Kidney epithelial cell (primary cell): ENCODE measurements at regions not wholly inside any gene's neighbourhood (a gene's known extent, or its start where the extent isn't known, plus 50 kb on each side); places are given as distances from the start of the nearest gene placed in this dataset.

ENCODE experiments used
- DNase-seq: peaks from one replicate; pipeline ENCODE4 v3.0.0-alpha.2; 2010; ENCODE audit warnings: low read depth
- H3K27me3 ChIP-seq: 2 replicates; pipeline ENCODE4 v1.6.0; 2011; ENCODE audit warnings: low read length; ENCODE audit not compliant: control insufficient read depth, insufficient read depth
- H3K36me3 ChIP-seq: 2 replicates; pipeline ENCODE4 v1.5.1; 2011; ENCODE audit warnings: low read length; ENCODE audit not compliant: control insufficient read depth, insufficient read depth
- H3K4me3 ChIP-seq: 2 replicates; pipeline ENCODE4 v1.5.1; 2011; ENCODE audit warnings: low read depth, mild to moderate bottlenecking, control low read depth, low read length
- CTCF ChIP-seq: IDR thresholded peaks from 2 replicates; pipeline ENCODE4 v1.5.1; 2011; ENCODE audit warnings: mild to moderate bottlenecking, moderate library complexity, low read length, control low read depth, inconsistent platforms; ENCODE audit not compliant: insufficient read depth, poor library complexity, severe bottlenecking

GRCh38 chr2:225140723-225141122, 98.5 kb upstream of the DOCK10 start:
- Histone ChIP-seq H3K27me3 (no peaks in the 10 kb centered on the region), H3K36me3 (no peaks in the 10 kb centered on the region), H3K4me3 (no peak overlapping the region)
- DNase-seq, result no peak
- no peak for TF ChIP-seq CTCF

GRCh38 chr2:225137971-225138370, 95.7 kb upstream of the DOCK10 start:
- no peak overlapping the region for H3K4me3 ChIP-seq
- no peak for TF ChIP-seq CTCF
- DNase-seq, result no peak
- H3K36me3 ChIP-seq, result no peaks in the 10 kb centered on the region
- no peaks in the 10 kb centered on the region for H3K27me3 ChIP-seq

- no peaks in the 10 kb centered on the region for H3K36me3 ChIP-seq
- no peak overlapping the region for H3K4me3 ChIP-seq
- TF ChIP-seq CTCF, result no peak
- no peak for DNase-seq
- H3K27me3 ChIP-seq, result no peaks in the 10 kb centered on the region
These were observed 94.3 kb upstream of the DOCK10 start for GRCh38 chr2:225136552-225136951.

GRCh38 chr2:225131898-225132297, 89.6 kb upstream of the DOCK10 start:
- no peak overlapping the region for H3K4me3 ChIP-seq
- TF ChIP-seq CTCF, result no peak
- no peaks in the 10 kb centered on the region for H3K27me3 ChIP-seq
- H3K36me3 ChIP-seq, result no peaks in the 10 kb centered on the region
- no peak for DNase-seq

- TF ChIP-seq CTCF, result no peak
These were observed 87.8 kb upstream of the DOCK10 start for GRCh38 chr2:225130093-225130492.

GRCh38 chr2:225124311-225125017, 82.2 kb upstream of the DOCK10 start:
- H3K27me3 ChIP-seq, result no peaks in the 10 kb centered on the region
- no peak overlapping the region for H3K4me3 ChIP-seq
- no peak for DNase-seq
- H3K36me3 ChIP-seq, result no peaks in the 10 kb centered on the region
- no peak for TF ChIP-seq CTCF

More at GRCh38 chr2:225130093-225130492, 87.8 kb upstream of the DOCK10 start:
- no peaks in the 10 kb centered on the region for H3K27me3 ChIP-seq
- no peaks in the 10 kb centered on the region for H3K36me3 ChIP-seq
- no peak overlapping the region for H3K4me3 ChIP-seq
- no peak for DNase-seq
